ENCODE measurements at regions not wholly inside any gene's neighbourhood (a gene's known extent, or its start where the extent isn't known, plus 50 kb on each side); places are given as distances from the start of the nearest gene placed in this dataset.

- Mint-ChIP-seq H3K36me3 (no peaks in the 10 kb centered on the region), H3K27ac (no peak overlapping the region), H3K4me3 (no peak overlapping the region), H3K9me3 (peaks cover 0 to 3% (median 0%) of the 10 kb centered on the region in 8 donors), H3K27me3 (no peaks in the 10 kb centered on the region), H3K4me1 (no peaks in the 10 kb centered on the region)
- Histone ChIP-seq H3K9me3 (ENCODE audit: control insufficient read depth in 1 of 2, low read length in 2 of 2) (no peaks in the 10 kb centered on the region), H3K27me3 (ENCODE audit: insufficient read depth, low read length) (no peaks in the 10 kb centered on the region), H3K27ac (ENCODE audit: low read depth, low read length) (no peak overlapping the region), H3K4me3 (ENCODE audit: low read length in 2 of 2) (no peak overlapping the region), H3K36me3 (ENCODE audit: insufficient read depth, low read length) (no peaks in the 10 kb centered on the region), H3K4me1 (ENCODE audit: insufficient read depth, low read length) (no peaks in the 10 kb centered on the region)
- ChIA-PET POLR2A (ENCODE audit: partially characterized antibody) (no interaction called here), CTCF (ENCODE audit: partially characterized antibody) (no interaction called here)
- intact Hi-C loops (cut with micrococcal nuclease): no loop called here
- no peak for DNase-seq
These were observed 289.9 kb downstream of the GASK1B start for GRCh38 chr4:157882901-157883300.

GRCh38 chr4:157880761-157881160, 292.1 kb downstream of the GASK1B start:
- Histone ChIP-seq H3K4me3 (ENCODE audit: low read length in 2 of 2) (no peak overlapping the region), H3K9me3 (ENCODE audit: control insufficient read depth in 1 of 2, low read length in 2 of 2) (no peaks in the 10 kb centered on the region), H3K36me3 (ENCODE audit: insufficient read depth, low read length) (no peaks in the 10 kb centered on the region), H3K27ac (ENCODE audit: low read depth, low read length) (no peak overlapping the region), H3K27me3 (ENCODE audit: insufficient read depth, low read length) (no peaks in the 10 kb centered on the region), H3K4me1 (ENCODE audit: insufficient read depth, low read length) (no peaks in the 10 kb centered on the region)
- Mint-ChIP-seq H3K27ac (no peak overlapping the region), H3K4me3 (no peak overlapping the region), H3K27me3 (no peaks in the 10 kb centered on the region), H3K9me3 (peaks cover 0 to 6% (median 0%) of the 10 kb centered on the region in 8 donors), H3K4me1 (no peaks in the 10 kb centered on the region), H3K36me3 (no peaks in the 10 kb centered on the region)
- CTCF ChIA-PET (ENCODE audit: partially characterized antibody): no interaction called here
- intact Hi-C loops (cut with micrococcal nuclease): no loop called here
- POLR2A ChIA-PET (ENCODE audit: partially characterized antibody): no interaction called here
- no peak for DNase-seq

- peaks cover 0 to 31% (median 10%) of the 10 kb centered on the region in 8 donors for H3K9me3 Mint-ChIP-seq
- Histone ChIP-seq H3K9me3 (ENCODE audit: control insufficient read depth in 1 of 2, low read length in 2 of 2) (no peaks in the 10 kb centered on the region), H3K4me3 (ENCODE audit: low read length in 2 of 2) (no peak overlapping the region), H3K4me1 (ENCODE audit: insufficient read depth, low read length) (no peaks in the 10 kb centered on the region), H3K27me3 (ENCODE audit: insufficient read depth, low read length) (no peaks in the 10 kb centered on the region), H3K27ac (ENCODE audit: low read depth, low read length) (no peak overlapping the region), H3K36me3 (ENCODE audit: insufficient read depth, low read length) (no peaks in the 10 kb centered on the region)
- no peak overlapping the region for H3K4me3 Mint-ChIP-seq
- intact Hi-C loops (cut with micrococcal nuclease): no loop called here
- H3K27me3 Mint-ChIP-seq: no peaks in the 10 kb centered on the region
- ChIA-PET CTCF (ENCODE audit: partially characterized antibody) (no interaction called here), POLR2A (ENCODE audit: partially characterized antibody) (no interaction called here)
- H3K36me3 Mint-ChIP-seq: no peaks in the 10 kb centered on the region
- no peak overlapping the region for H3K27ac Mint-ChIP-seq
- no peaks in the 10 kb centered on the region for H3K4me1 Mint-ChIP-seq
- no peak for DNase-seq
These were observed 318.0 kb downstream of the GASK1B start for GRCh38 chr4:157854819-157855218.

- Histone ChIP-seq H3K4me1 (ENCODE audit: insufficient read depth, low read length) (no peaks in the 10 kb centered on the region), H3K36me3 (ENCODE audit: insufficient read depth, low read length) (no peaks in the 10 kb centered on the region), H3K27ac (ENCODE audit: low read depth, low read length) (no peak overlapping the region), H3K27me3 (ENCODE audit: insufficient read depth, low read length) (no peaks in the 10 kb centered on the region), H3K4me3 (ENCODE audit: low read length in 2 of 2) (no peak overlapping the region), H3K9me3 (ENCODE audit: control insufficient read depth in 1 of 2, low read length in 2 of 2) (no peaks in the 10 kb centered on the region)
- ChIA-PET CTCF (ENCODE audit: partially characterized antibody) (no interaction called here), POLR2A (ENCODE audit: partially characterized antibody) (no interaction called here)
- H3K9me3 Mint-ChIP-seq: peaks cover 0 to 5% (median 0%) of the 10 kb centered on the region in 8 donors
- no peak for DNase-seq
- H3K27ac Mint-ChIP-seq: no peak overlapping the region
- intact Hi-C loops (cut with micrococcal nuclease): no loop called here
- no peaks in the 10 kb centered on the region for H3K4me1 Mint-ChIP-seq
- H3K27me3 Mint-ChIP-seq: no peaks in the 10 kb centered on the region
- H3K36me3 Mint-ChIP-seq: no peaks in the 10 kb centered on the region
- no peak overlapping the region for H3K4me3 Mint-ChIP-seq
These were observed 332.2 kb downstream of the GASK1B start for GRCh38 chr4:157840648-157841047.

- ChIA-PET CTCF (ENCODE audit: partially characterized antibody) (no interaction called here), POLR2A (ENCODE audit: partially characterized antibody) (no interaction called here)
- intact Hi-C loops (cut with micrococcal nuclease): no loop called here
- no peaks in the 10 kb centered on the region for H3K27me3 Mint-ChIP-seq
- Histone ChIP-seq H3K27ac (ENCODE audit: low read depth, low read length) (no peak overlapping the region), H3K27me3 (ENCODE audit: insufficient read depth, low read length) (no peaks in the 10 kb centered on the region), H3K4me3 (ENCODE audit: low read length in 2 of 2) (no peak overlapping the region), H3K36me3 (ENCODE audit: insufficient read depth, low read length) (no peaks in the 10 kb centered on the region), H3K9me3 (ENCODE audit: control insufficient read depth in 1 of 2, low read length in 2 of 2) (no peaks in the 10 kb centered on the region), H3K4me1 (ENCODE audit: insufficient read depth, low read length) (no peaks in the 10 kb centered on the region)
- H3K4me3 Mint-ChIP-seq: no peak overlapping the region
- DNase-seq: no peak
- H3K27ac Mint-ChIP-seq: no peak overlapping the region
- H3K36me3 Mint-ChIP-seq: no peaks in the 10 kb centered on the region
- peaks cover 0 to 7% (median 0%) of the 10 kb centered on the region in 8 donors for H3K9me3 Mint-ChIP-seq
- no peaks in the 10 kb centered on the region for H3K4me1 Mint-ChIP-seq
These were observed 332.8 kb downstream of the GASK1B start for GRCh38 chr4:157840034-157840433.

GRCh38 chr4:157838366-157838765, 334.5 kb downstream of the GASK1B start:
- no peaks in the 10 kb centered on the region for H3K27me3 ChIP-seq (ENCODE audit: insufficient read depth, low read length)
- H3K36me3 ChIP-seq (ENCODE audit: insufficient read depth, low read length): no peaks in the 10 kb centered on the region
- CTCF ChIA-PET (ENCODE audit: partially characterized antibody): no interaction called here
- no peak overlapping the region for H3K4me3 ChIP-seq (ENCODE audit: low read length in 2 of 2)
- H3K27ac Mint-ChIP-seq: no peak overlapping the region
- no peaks in the 10 kb centered on the region for H3K9me3 ChIP-seq (ENCODE audit: control insufficient read depth in 1 of 2, low read length in 2 of 2)
- no peak overlapping the region for H3K4me3 Mint-ChIP-seq
- no peaks in the 10 kb centered on the region for H3K27me3 Mint-ChIP-seq
- no peaks in the 10 kb centered on the region for H3K4me1 Mint-ChIP-seq
- peaks cover 0 to 8% (median 0%) of the 10 kb centered on the region in 8 donors for H3K9me3 Mint-ChIP-seq
- no peaks in the 10 kb centered on the region for H3K36me3 Mint-ChIP-seq
- H3K27ac ChIP-seq (ENCODE audit: low read depth, low read length): no peak overlapping the region
- intact Hi-C loops (cut with micrococcal nuclease): no loop called here
- DNase-seq: no peak
- POLR2A ChIA-PET (ENCODE audit: partially characterized antibody): no interaction called here
- no peaks in the 10 kb centered on the region for H3K4me1 ChIP-seq (ENCODE audit: insufficient read depth, low read length)

GRCh38 chr4:157837071-157837703, 335.6 kb downstream of the GASK1B start:
- Histone ChIP-seq H3K36me3 (ENCODE audit: insufficient read depth, low read length) (no peaks in the 10 kb centered on the region), H3K4me3 (ENCODE audit: low read length in 2 of 2) (no peak overlapping the region), H3K9me3 (ENCODE audit: control insufficient read depth in 1 of 2, low read length in 2 of 2) (no peaks in the 10 kb centered on the region), H3K27ac (ENCODE audit: low read depth, low read length) (no peak overlapping the region), H3K27me3 (ENCODE audit: insufficient read depth, low read length) (no peaks in the 10 kb centered on the region), H3K4me1 (ENCODE audit: insufficient read depth, low read length) (no peaks in the 10 kb centered on the region)
- Mint-ChIP-seq H3K9me3 (peaks cover 0 to 8% (median 0%) of the 10 kb centered on the region in 8 donors), H3K4me3 (no peak overlapping the region), H3K27ac (no peak overlapping the region), H3K36me3 (no peaks in the 10 kb centered on the region), H3K4me1 (no peaks in the 10 kb centered on the region), H3K27me3 (no peaks in the 10 kb centered on the region)
- no peak for DNase-seq
- CTCF ChIA-PET (ENCODE audit: partially characterized antibody): no interaction called here
- POLR2A ChIA-PET (ENCODE audit: partially characterized antibody): no interaction called here
- intact Hi-C loops (cut with micrococcal nuclease): no loop called here

- CTCF ChIA-PET (ENCODE audit: partially characterized antibody): no interaction called here
- DNase-seq: no peak
These were observed 340.2 kb downstream of the GASK1B start for GRCh38 chr4:157832596-157832995.

More at GRCh38 chr4:157832596-157832995, 340.2 kb downstream of the GASK1B start:
- H3K36me3 Mint-ChIP-seq: no peaks in the 10 kb centered on the region
- no peaks in the 10 kb centered on the region for H3K27me3 Mint-ChIP-seq
- intact Hi-C loops (cut with micrococcal nuclease): no loop called here
- no peaks in the 10 kb centered on the region for H3K9me3 ChIP-seq (ENCODE audit: control insufficient read depth in 1 of 2, low read length in 2 of 2)
- H3K27ac Mint-ChIP-seq: no peak overlapping the region
- no peak overlapping the region for H3K27ac ChIP-seq (ENCODE audit: low read depth, low read length)
- no peaks in the 10 kb centered on the region for H3K36me3 ChIP-seq (ENCODE audit: insufficient read depth, low read length)
- no peaks in the 10 kb centered on the region for H3K4me1 ChIP-seq (ENCODE audit: insufficient read depth, low read length)
- H3K4me1 Mint-ChIP-seq: no peaks in the 10 kb centered on the region
- no peak overlapping the region for H3K4me3 ChIP-seq (ENCODE audit: low read length in 2 of 2)
- H3K4me3 Mint-ChIP-seq: no peak overlapping the region
- POLR2A ChIA-PET (ENCODE audit: partially characterized antibody): no interaction called here
- no peaks in the 10 kb centered on the region for H3K27me3 ChIP-seq (ENCODE audit: insufficient read depth, low read length)
- H3K9me3 Mint-ChIP-seq: peaks cover 0 to 15% (median 5%) of the 10 kb centered on the region in 8 donors
